ENCODE measurements at regions not wholly inside any gene's neighbourhood (a gene's known extent, or its start where the extent isn't known, plus 50 kb on each side); places are given as distances from the start of the nearest gene placed in this dataset.
"Not testable (repeated sequence)": the region's sequence is repeated elsewhere in the genome, so short reads cannot be mapped to it uniquely, and the experiment has no call there.

- Histone ChIP-seq H3K4me3 (ENCODE audit: low read depth, low read length) (no peak overlapping the region), H3K9me3 (no peaks in the 10 kb centered on the region; the same call in 1 of the 2 replicates), H3K27me3 (no peaks in the 10 kb centered on the region), H3K4me1 (no peaks in the 10 kb centered on the region), H3K36me3 (no peaks in the 10 kb centered on the region)
- TF ChIP-seq CTCF (IDR thresholded peaks at IDR 0.05; ENCODE audit: low read depth, low read length), result no peak
- DNase-seq, result no peak
Measured at GRCh38 chr5:33105521-33105941, 335.2 kb upstream of the TARS1 start.

- DNase-seq; H3K4me3 ChIP-seq (ENCODE audit: low read depth, low read length); H3K4me1 ChIP-seq; H3K27me3 ChIP-seq; H3K36me3 ChIP-seq; H3K9me3 ChIP-seq: not testable (repeated sequence)
Measured at GRCh38 chr5:33110496-33110895, 330.3 kb upstream of the TARS1 start.

- Histone ChIP-seq H3K9me3 (no peaks in the 10 kb centered on the region), H3K36me3 (no peaks in the 10 kb centered on the region), H3K4me3 (ENCODE audit: low read depth, low read length) (no peak overlapping the region), H3K4me1 (no peaks in the 10 kb centered on the region), H3K27me3 (no peaks in the 10 kb centered on the region)
- no peak for DNase-seq
- no peak for TF ChIP-seq CTCF (IDR thresholded peaks at IDR 0.05; ENCODE audit: low read depth, low read length)
Measured at GRCh38 chr5:33114361-33114760, 326.4 kb upstream of the TARS1 start.

GRCh38 chr5:33115467-33115866, 325.3 kb upstream of the TARS1 start:
- Histone ChIP-seq H3K4me1 (no peaks in the 10 kb centered on the region), H3K27me3 (no peaks in the 10 kb centered on the region), H3K9me3 (no peaks in the 10 kb centered on the region), H3K4me3 (ENCODE audit: low read depth, low read length) (no peak overlapping the region), H3K36me3 (no peaks in the 10 kb centered on the region)
- DNase-seq, result no peak
- no peak for TF ChIP-seq CTCF (IDR thresholded peaks at IDR 0.05; ENCODE audit: low read depth, low read length)

GRCh38 chr5:33118761-33119415, 321.9 kb upstream of the TARS1 start:
- no peak for DNase-seq
- no peaks in the 10 kb centered on the region for H3K27me3 ChIP-seq
- no peak for TF ChIP-seq CTCF (IDR thresholded peaks at IDR 0.05; ENCODE audit: low read depth, low read length)
- H3K36me3 ChIP-seq, result no peaks in the 10 kb centered on the region
- H3K4me1 ChIP-seq, result no peaks in the 10 kb centered on the region
- no peak overlapping the region for H3K4me3 ChIP-seq (ENCODE audit: low read depth, low read length)
- H3K9me3 ChIP-seq, result no peaks in the 10 kb centered on the region

- Histone ChIP-seq H3K36me3 (no peaks in the 10 kb centered on the region), H3K9me3 (no peaks in the 10 kb centered on the region), H3K4me1 (no peaks in the 10 kb centered on the region), H3K27me3 (no peaks in the 10 kb centered on the region), H3K4me3 (ENCODE audit: low read depth, low read length) (no peak overlapping the region)
- no peak for TF ChIP-seq CTCF (IDR thresholded peaks at IDR 0.05; ENCODE audit: low read depth, low read length)
- no peak for DNase-seq
Measured at GRCh38 chr5:33120671-33121070, 320.1 kb upstream of the TARS1 start.
